Inflammatory macrophage treated with lipopolysaccharide for 1 hour (primary cell): ENCODE measurements at regions not wholly inside any gene's neighbourhood (a gene's known extent, or its start where the extent isn't known, plus 50 kb on each side); places are given as distances from the start of the nearest gene placed in this dataset.

Source experiments
- DNase-seq, 2 donors: peaks; one replicate each; pipeline ENCODE4 v3.0.0-alpha.2; 2020 to 2022

GRCh38 chr1:243910607-243911006 is 60.6 kb upstream of the AKT3 start:
- DNase-seq = peak; percentile 45 to 50

- no peak for DNase-seq
Observed at GRCh38 chr1:243903895-243904294, 53.9 kb upstream of the AKT3 start.

GRCh38 chr1:243903041-243903440 is 53.0 kb upstream of the AKT3 start:
- no peak for DNase-seq

GRCh38 chr1:243902100-243902499 is 52.1 kb upstream of the AKT3 start:
- no peak for DNase-seq
